Hepatocyte (in vitro differentiated cells): ENCODE measurements at regions not wholly inside any gene's neighbourhood (a gene's known extent, or its start where the extent isn't known, plus 50 kb on each side); places are given as distances from the start of the nearest gene placed in this dataset.
A peak's percentile ranks its signal among the peaks of the same experiment; 100 is the strongest.

Experiments
- DNase-seq: peaks from one replicate; pipeline ENCODE4 v3.0.0-alpha.2; 2016; ENCODE audit warnings: low spot score
- H2AFZ ChIP-seq: fragments of 200-600 bp; sonication (generic); 2 replicates; pipeline ENCODE4 v1.6.0; 2016; ENCODE audit warnings: antibody characterized with exemption, mild to moderate bottlenecking
- H3K27ac ChIP-seq: fragments of 200-600 bp; sonication (generic); 2 replicates; pipeline ENCODE4 v1.5.1; 2016; ENCODE audit warnings: mild to moderate bottlenecking
- H3K27me3 ChIP-seq: fragments of 200-600 bp; sonication (generic); 2 replicates; pipeline ENCODE4 v1.6.1; 2016
- H3K36me3 ChIP-seq: fragments of 200-600 bp; sonication (generic); replicated peaks from 2 replicates; pipeline ENCODE4 v1.5.1; 2016; ENCODE audit warnings: low read depth; ENCODE audit not compliant: insufficient read depth
- H3K4me1 ChIP-seq: fragments of 200-600 bp; sonication (generic); 2 replicates; pipeline ENCODE4 v1.5.1; 2016; ENCODE audit warnings: mild to moderate bottlenecking, moderate library complexity; ENCODE audit not compliant: insufficient read depth
- H3K4me2 ChIP-seq: fragments of 200-600 bp; sonication (generic); 2 replicates; pipeline ENCODE4 v1.6.0; 2016
- H3K4me3 ChIP-seq: fragments of 200-600 bp; sonication (generic); 2 replicates; pipeline ENCODE4 v1.5.1; 2016; ENCODE audit warnings: mild to moderate bottlenecking
- H3K79me2 ChIP-seq: fragments of 200-600 bp; sonication (generic); 2 replicates; pipeline ENCODE4 v1.6.0; 2017; ENCODE audit warnings: mild to moderate bottlenecking
- H3K9me2 ChIP-seq: fragments of 200-600 bp; sonication (generic); replicated peaks from 2 replicates; pipeline ENCODE4 v1.6.0; 2017; ENCODE audit warnings: mild to moderate bottlenecking; ENCODE audit not compliant: insufficient read depth
- H3K9me3 ChIP-seq: fragments of 200-600 bp; sonication (generic); 2 replicates; pipeline ENCODE4 v1.5.1; 2016; ENCODE audit warnings: low read depth, mild to moderate bottlenecking
- H4K20me1 ChIP-seq: fragments of 200-600 bp; sonication (generic); 2 replicates; pipeline ENCODE4 v1.6.0; 2016; ENCODE audit warnings: mild to moderate bottlenecking; ENCODE audit not compliant: insufficient read depth, poor library complexity, severe bottlenecking
- EZH2 ChIP-seq: fragments of 200-600 bp; sonication (generic); IDR thresholded peaks from 2 replicates; pipeline ENCODE4 v1.6.1; 2016; ENCODE audit warnings: antibody characterized with exemption, mild to moderate bottlenecking, borderline replicate concordance
- EZH2phosphoT487 ChIP-seq: fragments of 200-600 bp; sonication (generic); IDR thresholded peaks from one replicate; pipeline ENCODE4 v1.6.1; 2018; ENCODE audit warnings: antibody characterized with exemption, mild to moderate bottlenecking, low read depth, moderate library complexity; ENCODE audit not compliant: unreplicated experiment, severe bottlenecking
- WGBS: methylation state at CpG from one replicate; pipeline ENCODE4 v1.1.6; 2016; ENCODE audit warnings: low lambda C conversion rate; ENCODE audit errors: missing lambda C conversion rate; 5-methylcytosine and 5-hydroxymethylcytosine counted together
- TF ChIP-seq, protein P1 (sequence below): fragments of 200-600 bp; sonication (generic); IDR thresholded peaks from 2 replicates; pipeline ENCODE4 v1.5.1; 2016; ENCODE audit warnings: antibody characterized with exemption, mild to moderate bottlenecking; ENCODE audit not compliant: poor library complexity

DNA sequence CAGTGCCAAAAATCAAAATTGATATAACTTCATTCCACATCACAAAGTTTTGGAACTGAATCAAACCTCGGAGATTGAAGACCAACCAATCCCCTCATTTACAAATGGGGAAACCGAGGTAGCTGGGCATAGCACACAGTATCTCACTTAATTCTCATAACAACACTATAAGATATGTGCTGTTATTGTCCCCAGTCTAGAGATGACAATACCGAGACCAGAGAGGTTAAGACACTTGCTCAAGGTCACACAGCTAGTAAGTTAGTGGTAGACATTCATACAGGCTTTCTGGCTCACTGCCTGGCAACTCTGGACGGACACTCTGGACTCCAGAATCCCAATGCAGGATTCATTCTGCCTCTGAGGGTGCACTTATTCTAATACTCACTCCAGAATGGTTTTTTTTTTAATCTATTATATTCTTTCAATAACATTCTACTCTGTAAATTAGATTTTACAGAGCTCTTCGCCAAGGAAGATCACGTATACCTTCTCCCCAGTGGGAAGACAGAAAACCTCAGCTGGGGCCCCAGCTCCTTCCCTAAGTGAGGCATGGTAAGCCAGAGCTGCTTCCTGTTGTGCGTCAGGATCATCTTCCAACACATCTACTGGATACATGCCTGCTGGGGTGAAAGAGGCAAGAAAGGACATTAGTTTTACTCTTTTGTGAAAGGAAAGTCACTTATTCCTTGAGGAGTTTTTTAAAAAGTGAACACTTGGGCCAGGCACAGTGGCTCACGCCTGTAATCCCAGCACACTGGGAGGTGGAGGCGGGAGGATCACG is 128.4 kb upstream of the IGF1R start:
- Histone ChIP-seq H3K4me3 (no peak overlapping the region), H3K9me2 (no peaks in the 10 kb centered on the region), H3K79me2 (no peaks in the 10 kb centered on the region), H3K27me3 (no peaks in the 10 kb centered on the region), H2AFZ (no peak overlapping the region), H3K4me1 (no peaks in the 10 kb centered on the region), H4K20me1 (no peaks in the 10 kb centered on the region), H3K27ac (no peak overlapping the region), H3K9me3 (no peaks in the 10 kb centered on the region), H3K36me3 (no peaks in the 10 kb centered on the region), H3K4me2 (peak overlapping the region; percentile 59)
- WGBS: 82% methylated on average over 10 of the region's 10 CpGs
- DNase-seq: no peak
- TF ChIP-seq EZH2phosphoT487: no peak
- TF ChIP-seq EZH2: no peak

DNA sequence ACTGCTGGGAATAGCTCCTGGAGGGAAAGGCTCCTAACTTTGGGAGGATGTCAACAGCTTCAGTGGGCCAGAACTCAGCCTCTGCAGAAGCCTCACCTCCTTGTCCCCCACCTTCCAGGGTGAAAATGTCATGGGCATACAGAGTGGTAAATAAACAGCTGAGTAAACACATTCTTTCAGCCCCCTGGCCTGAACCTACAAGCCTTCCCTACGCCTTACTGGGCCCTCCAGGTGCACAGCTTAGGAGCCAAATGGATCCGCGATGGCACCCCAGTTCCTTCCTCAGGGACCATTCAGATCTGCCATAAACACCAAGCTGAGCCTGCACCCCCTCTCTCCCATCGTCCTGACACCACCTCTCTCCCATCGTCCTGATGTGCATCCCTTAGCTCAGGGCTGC is 126.2 kb upstream of the IGF1R start:
- TF ChIP-seq EZH2 (no peak), EZH2phosphoT487 (no peak)
- TF ChIP-seq, protein P1, sequence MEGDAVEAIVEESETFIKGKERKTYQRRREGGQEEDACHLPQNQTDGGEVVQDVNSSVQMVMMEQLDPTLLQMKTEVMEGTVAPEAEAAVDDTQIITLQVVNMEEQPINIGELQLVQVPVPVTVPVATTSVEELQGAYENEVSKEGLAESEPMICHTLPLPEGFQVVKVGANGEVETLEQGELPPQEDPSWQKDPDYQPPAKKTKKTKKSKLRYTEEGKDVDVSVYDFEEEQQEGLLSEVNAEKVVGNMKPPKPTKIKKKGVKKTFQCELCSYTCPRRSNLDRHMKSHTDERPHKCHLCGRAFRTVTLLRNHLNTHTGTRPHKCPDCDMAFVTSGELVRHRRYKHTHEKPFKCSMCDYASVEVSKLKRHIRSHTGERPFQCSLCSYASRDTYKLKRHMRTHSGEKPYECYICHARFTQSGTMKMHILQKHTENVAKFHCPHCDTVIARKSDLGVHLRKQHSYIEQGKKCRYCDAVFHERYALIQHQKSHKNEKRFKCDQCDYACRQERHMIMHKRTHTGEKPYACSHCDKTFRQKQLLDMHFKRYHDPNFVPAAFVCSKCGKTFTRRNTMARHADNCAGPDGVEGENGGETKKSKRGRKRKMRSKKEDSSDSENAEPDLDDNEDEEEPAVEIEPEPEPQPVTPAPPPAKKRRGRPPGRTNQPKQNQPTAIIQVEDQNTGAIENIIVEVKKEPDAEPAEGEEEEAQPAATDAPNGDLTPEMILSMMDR: no peak
- Histone ChIP-seq H3K79me2 (no peaks in the 10 kb centered on the region), H3K4me3 (no peak overlapping the region), H2AFZ (no peak overlapping the region), H3K4me1 (no peaks in the 10 kb centered on the region), H3K9me3 (no peaks in the 10 kb centered on the region), H3K27ac (no peak overlapping the region), H3K9me2 (no peaks in the 10 kb centered on the region), H3K27me3 (no peaks in the 10 kb centered on the region), H3K36me3 (no peaks in the 10 kb centered on the region), H4K20me1 (no peaks in the 10 kb centered on the region), H3K4me2 (no peak overlapping the region)
- 82% methylated on average over 5 of the region's 5 CpGs for WGBS
- no peak for DNase-seq

DNA sequence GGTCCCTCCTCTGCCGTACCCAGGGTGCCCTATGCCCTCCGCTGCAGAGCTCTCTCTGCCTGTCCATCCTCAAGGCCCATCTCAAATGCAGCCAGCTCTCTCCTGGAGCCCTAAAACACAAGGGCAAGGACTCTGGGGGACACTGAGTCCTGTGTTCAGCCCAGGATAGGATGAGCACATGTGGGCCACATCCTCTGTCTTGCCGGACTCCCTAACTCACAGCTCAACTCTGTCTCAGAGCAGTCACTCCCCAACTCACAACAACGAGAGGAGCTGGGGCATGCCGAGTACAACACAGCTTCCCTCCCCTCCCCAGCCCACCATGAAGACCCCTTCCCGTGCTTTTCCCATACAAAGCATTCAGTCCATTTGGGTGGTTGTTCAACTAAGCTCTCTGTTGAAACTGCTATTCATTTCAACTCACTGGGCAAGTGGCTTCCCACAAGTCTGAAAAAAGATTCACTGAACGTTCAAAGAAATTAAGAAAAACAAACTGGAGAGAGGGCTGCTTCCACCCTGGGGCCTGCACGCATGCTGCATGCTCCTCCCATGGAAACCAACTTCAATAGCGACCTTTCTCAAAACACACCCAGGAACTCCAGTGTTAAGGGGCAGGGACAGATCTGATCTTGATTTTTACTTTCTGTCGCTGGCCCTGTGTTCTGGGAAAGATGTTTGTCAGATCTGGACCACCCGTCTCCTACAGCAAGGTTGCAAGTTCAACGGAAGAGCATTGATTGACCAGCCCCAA is 124.3 kb upstream of the IGF1R start:
- WGBS: 82% methylated on average over 12 of the region's 12 CpGs
- Histone ChIP-seq H3K36me3 (no peaks in the 10 kb centered on the region), H2AFZ (no peak overlapping the region), H3K27ac (no peak overlapping the region), H3K79me2 (no peaks in the 10 kb centered on the region), H3K4me1 (no peaks in the 10 kb centered on the region), H3K4me3 (no peak overlapping the region), H3K4me2 (no peak overlapping the region), H3K9me2 (no peaks in the 10 kb centered on the region), H3K27me3 (peaks cover 9% of the 10 kb centered on the region), H3K9me3 (no peaks in the 10 kb centered on the region), H4K20me1 (no peaks in the 10 kb centered on the region)
- no peak for DNase-seq
- TF ChIP-seq EZH2: no peak
- TF ChIP-seq EZH2phosphoT487: no peak
- TF ChIP-seq, protein P1: no peak
